ENCODE measurements at regions not wholly inside any gene's neighbourhood (a gene's known extent, or its start where the extent isn't known, plus 50 kb on each side); places are given as distances from the start of the nearest gene placed in this dataset.
A peak's percentile ranks its signal among the peaks of the same experiment; 100 is the strongest.

DNA sequence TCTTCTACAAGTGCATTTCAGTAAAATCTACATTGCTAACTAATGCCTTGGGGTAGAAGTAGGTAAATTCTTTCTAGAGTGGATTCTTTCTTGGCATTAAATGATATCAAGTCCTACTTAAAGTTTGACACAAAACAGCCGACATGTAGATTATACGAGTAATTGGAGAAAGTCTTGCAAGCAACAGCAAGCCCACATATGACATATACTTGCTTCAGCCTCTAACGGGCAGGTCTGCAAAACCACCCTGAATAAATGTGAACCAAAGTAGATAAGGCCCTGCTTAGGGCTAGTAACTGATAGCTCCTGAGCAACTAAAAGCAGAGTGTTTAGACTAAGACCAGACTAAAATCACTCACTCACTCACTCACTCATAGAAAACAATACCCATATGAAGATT lies 203.2 kb downstream of the LTN1 start:
- no peak overlapping the region for H3K4me3 ChIP-seq (ENCODE audit: low read depth, low read length)
- DNase-seq (ENCODE audit: low read depth): no peak
- TF ChIP-seq, protein P1, sequence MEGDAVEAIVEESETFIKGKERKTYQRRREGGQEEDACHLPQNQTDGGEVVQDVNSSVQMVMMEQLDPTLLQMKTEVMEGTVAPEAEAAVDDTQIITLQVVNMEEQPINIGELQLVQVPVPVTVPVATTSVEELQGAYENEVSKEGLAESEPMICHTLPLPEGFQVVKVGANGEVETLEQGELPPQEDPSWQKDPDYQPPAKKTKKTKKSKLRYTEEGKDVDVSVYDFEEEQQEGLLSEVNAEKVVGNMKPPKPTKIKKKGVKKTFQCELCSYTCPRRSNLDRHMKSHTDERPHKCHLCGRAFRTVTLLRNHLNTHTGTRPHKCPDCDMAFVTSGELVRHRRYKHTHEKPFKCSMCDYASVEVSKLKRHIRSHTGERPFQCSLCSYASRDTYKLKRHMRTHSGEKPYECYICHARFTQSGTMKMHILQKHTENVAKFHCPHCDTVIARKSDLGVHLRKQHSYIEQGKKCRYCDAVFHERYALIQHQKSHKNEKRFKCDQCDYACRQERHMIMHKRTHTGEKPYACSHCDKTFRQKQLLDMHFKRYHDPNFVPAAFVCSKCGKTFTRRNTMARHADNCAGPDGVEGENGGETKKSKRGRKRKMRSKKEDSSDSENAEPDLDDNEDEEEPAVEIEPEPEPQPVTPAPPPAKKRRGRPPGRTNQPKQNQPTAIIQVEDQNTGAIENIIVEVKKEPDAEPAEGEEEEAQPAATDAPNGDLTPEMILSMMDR (IDR thresholded peaks at IDR 0.05; ENCODE audit: low read depth, low read length): no peak
- no peak for TF ChIP-seq MYC (IDR thresholded peaks at IDR 0.05; ENCODE audit: low read depth, low read length)
- TF ChIP-seq, protein P2, sequence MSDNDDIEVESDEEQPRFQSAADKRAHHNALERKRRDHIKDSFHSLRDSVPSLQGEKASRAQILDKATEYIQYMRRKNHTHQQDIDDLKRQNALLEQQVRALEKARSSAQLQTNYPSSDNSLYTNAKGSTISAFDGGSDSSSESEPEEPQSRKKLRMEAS (IDR thresholded peaks at IDR 0.05; ENCODE audit: low read depth, low read length): no peak

DNA sequence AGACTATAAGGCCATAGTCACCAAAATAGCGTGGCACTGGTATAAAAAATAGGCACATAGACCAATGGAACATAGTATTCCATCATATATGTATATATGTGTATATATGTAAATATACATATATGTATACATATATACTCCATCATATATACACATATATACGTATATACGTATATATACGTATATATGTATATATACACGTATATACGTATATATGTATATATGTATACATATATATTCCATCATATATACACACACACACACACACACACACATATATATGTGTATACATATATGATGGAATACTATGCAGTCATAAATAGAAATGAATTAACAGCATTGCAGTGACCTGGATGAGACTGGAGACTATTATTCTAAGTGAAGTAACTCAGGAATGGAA lies 204.6 kb downstream of the LTN1 start:
- DNase-seq (ENCODE audit: low read depth): no peak
- TF ChIP-seq, protein P1 (IDR thresholded peaks at IDR 0.05; ENCODE audit: low read depth, low read length): no peak
- TF ChIP-seq, protein P2 (IDR thresholded peaks at IDR 0.05; ENCODE audit: low read depth, low read length): no peak
- no peak overlapping the region for H3K4me3 ChIP-seq (ENCODE audit: low read depth, low read length)

DNA sequence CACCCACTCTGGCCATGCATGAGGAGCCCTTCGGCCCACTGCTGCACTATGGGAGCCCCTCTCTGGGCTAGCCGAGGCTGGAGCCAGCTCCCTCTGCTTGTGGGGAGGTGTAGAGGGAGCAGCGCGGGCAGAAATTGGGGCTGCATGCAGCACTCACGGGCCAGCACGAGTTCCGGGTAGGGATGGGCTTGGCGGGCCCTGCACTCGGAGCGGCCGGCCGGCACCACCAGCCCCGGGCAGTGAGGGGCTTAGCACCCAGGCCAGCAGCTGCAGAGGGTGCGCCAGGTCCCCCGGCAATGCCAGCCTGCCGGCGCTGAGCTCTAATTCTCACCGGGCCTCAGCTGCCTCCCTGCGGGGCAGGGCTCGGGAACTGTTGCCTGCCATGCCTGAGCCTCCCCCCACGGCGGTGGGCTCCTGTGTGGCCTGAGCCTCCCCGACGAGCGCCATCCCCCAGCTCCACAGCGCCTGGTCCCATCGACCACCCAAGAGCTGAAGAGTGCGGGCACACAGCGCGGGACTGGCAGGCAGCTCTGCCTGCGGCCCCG lies 209.0 kb downstream of the LTN1 start:
- no peak for DNase-seq (ENCODE audit: low read depth)
- TF ChIP-seq, protein P1 (IDR thresholded peaks at IDR 0.05; ENCODE audit: low read depth, low read length): no peak
- no peak for TF ChIP-seq POLR2A (IDR thresholded peaks at IDR 0.05; ENCODE audit: extremely low read depth, insufficient read length)
- TF ChIP-seq, protein P2 (IDR thresholded peaks at IDR 0.05; ENCODE audit: low read depth, low read length): no peak
- no peak for TF ChIP-seq MYC (IDR thresholded peaks at IDR 0.05; ENCODE audit: low read depth, low read length)
- H3K4me3 ChIP-seq (ENCODE audit: low read depth, low read length): no peak overlapping the region

DNA sequence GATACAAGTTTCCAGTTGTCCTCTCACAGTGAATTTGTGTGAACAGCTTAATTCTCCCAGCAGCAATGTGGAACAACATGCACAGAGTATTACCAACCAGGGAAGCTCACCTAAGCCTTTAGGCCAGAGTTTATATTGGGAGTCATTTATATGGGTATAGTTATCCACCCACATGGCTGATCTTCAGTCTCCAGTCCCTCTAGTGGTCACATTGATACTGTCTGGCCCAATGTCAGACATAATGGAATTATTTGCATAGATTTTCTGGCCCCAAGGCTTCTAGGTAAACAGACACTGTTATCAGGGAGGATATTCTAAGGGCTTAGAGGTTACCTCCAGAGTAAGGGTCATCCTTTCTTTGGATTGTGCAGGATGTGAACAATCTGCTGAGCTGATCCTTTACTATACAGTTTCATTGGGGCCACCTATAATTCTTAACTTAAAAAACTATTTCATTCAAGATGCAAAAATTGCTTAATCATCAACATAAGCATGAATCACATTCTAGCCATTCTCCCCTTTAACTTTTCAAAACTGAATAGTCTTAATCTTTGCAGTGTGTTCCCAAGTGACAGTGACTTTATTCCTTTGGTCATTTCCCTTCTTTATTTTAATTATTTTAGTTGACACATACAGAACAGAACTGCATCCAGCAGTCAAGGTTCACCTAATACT lies 210.9 kb downstream of the LTN1 start:
- no peak for TF ChIP-seq MYC (IDR thresholded peaks at IDR 0.05; ENCODE audit: low read depth, low read length)
- TF ChIP-seq, protein P1 (IDR thresholded peaks at IDR 0.05; ENCODE audit: low read depth, low read length): peak; percentile 60
- peak; percentile 28 for DNase-seq (ENCODE audit: low read depth)
- H3K4me3 ChIP-seq (ENCODE audit: low read depth, low read length): no peak overlapping the region

DNA sequence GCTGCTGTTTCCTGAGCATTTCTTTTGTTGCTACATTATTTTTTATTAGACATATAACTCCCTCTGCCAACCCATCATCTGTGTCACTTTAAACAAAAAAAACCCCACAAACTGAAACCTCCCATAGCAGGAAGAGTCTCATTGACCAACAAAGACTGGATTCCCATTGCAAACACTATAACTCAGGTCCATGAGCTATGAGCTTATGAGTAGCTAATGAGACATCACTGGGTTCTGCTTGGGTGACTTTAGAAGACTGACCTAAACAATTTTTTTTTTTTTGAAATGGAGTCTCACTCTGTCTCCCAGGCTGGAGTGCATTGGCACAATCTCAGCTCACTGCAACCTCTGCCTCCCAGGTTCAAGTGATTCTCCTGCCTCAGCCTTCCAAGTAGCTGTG lies 212.8 kb downstream of the LTN1 start:
- TF ChIP-seq POLR2A (IDR thresholded peaks at IDR 0.05; ENCODE audit: extremely low read depth, insufficient read length) (no peak), MYC (IDR thresholded peaks at IDR 0.05; ENCODE audit: low read depth, low read length) (no peak)
- TF ChIP-seq, protein P2 (IDR thresholded peaks at IDR 0.05; ENCODE audit: low read depth, low read length): no peak
- TF ChIP-seq, protein P1 (IDR thresholded peaks at IDR 0.05; ENCODE audit: low read depth, low read length): no peak
- H3K4me3 ChIP-seq (ENCODE audit: low read depth, low read length): no peak overlapping the region
- no peak for DNase-seq (ENCODE audit: low read depth)

DNA sequence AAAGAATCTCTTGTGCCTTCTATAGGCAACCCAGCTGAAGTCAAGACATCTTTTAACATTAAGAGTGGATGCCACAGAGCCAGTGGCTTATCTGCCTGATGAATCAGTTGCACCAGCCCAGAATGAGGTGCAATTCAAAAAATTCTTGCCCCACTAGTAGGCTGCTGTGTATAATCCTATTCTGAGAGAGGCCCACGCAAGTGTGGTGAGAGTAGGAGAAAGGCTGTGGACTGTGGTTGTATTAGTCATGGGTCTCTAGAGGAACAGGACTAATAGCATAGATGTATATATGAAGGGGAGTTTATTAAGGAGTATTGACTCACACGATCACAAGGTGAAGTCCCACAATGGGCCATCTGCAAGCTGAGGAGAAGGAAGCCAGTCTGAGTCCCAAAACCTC lies 216.4 kb downstream of the LTN1 start:
- DNase-seq (ENCODE audit: low read depth): peak; percentile 12
- no peak overlapping the region for H3K4me3 ChIP-seq (ENCODE audit: low read depth, low read length)
- TF ChIP-seq MYC (IDR thresholded peaks at IDR 0.05; ENCODE audit: low read depth, low read length): no peak
- TF ChIP-seq, protein P2 (IDR thresholded peaks at IDR 0.05; ENCODE audit: low read depth, low read length): no peak
- TF ChIP-seq, protein P1 (IDR thresholded peaks at IDR 0.05; ENCODE audit: low read depth, low read length): no peak
- TF ChIP-seq POLR2A (IDR thresholded peaks at IDR 0.05; ENCODE audit: extremely low read depth, insufficient read length): no peak

Data from NB4 (cell line).